H9 (cell line): ENCODE measurements at regions not wholly inside any gene's neighbourhood (a gene's known extent, or its start where the extent isn't known, plus 50 kb on each side); places are given as distances from the start of the nearest gene placed in this dataset.

Experiments
- DNase-seq: peaks from one replicate; pipeline ENCODE4 v3.0.0-alpha.2; 2017
- H2AFZ ChIP-seq: one replicate; pipeline ENCODE4 v1.6.1; 2013; ENCODE audit warnings: mild to moderate bottlenecking, low read length, control low read depth, moderate library complexity
- H2AK5ac ChIP-seq: 2 replicates; pipeline ENCODE4 v1.6.1; 2013; ENCODE audit warnings: low read length, control low read depth, mixed read lengths; ENCODE audit not compliant: insufficient read length
- H2BK120ac ChIP-seq: one replicate; pipeline ENCODE4 v1.6.1; 2013; ENCODE audit warnings: low read depth, mild to moderate bottlenecking, low read length, control low read depth, inconsistent platforms; ENCODE audit not compliant: poor library complexity, severe bottlenecking
- H2BK12ac ChIP-seq: 2 replicates; pipeline ENCODE4 v1.6.1; 2013; ENCODE audit warnings: low read length, control low read depth, mixed read lengths, low read depth; ENCODE audit not compliant: insufficient read length
- H2BK15ac ChIP-seq: 2 replicates; pipeline ENCODE4 v1.6.1; 2013; ENCODE audit warnings: low read depth, low read length, control low read depth
- H2BK20ac ChIP-seq: one replicate; pipeline ENCODE4 v1.6.1; 2013; ENCODE audit warnings: low read depth, mild to moderate bottlenecking, low read length, control low read depth, inconsistent platforms; ENCODE audit not compliant: poor library complexity, severe bottlenecking
- H2BK5ac ChIP-seq: 2 replicates; pipeline ENCODE4 v1.6.1; 2013; ENCODE audit warnings: low read length, control low read depth, mixed read lengths; ENCODE audit not compliant: insufficient read length
- H3K14ac ChIP-seq: 2 replicates; pipeline ENCODE4 v1.6.1; 2013; ENCODE audit warnings: low read length, control low read depth; ENCODE audit not compliant: insufficient read depth
- H3K18ac ChIP-seq: 2 replicates; pipeline ENCODE4 v1.6.1; 2013; ENCODE audit warnings: low read depth, mild to moderate bottlenecking, mixed read lengths, low read length, control low read depth; ENCODE audit not compliant: insufficient read length
- H3K23ac ChIP-seq: 2 replicates; pipeline ENCODE4 v1.6.1; 2013; ENCODE audit warnings: low read length, control low read depth, mixed read lengths, low read depth; ENCODE audit not compliant: insufficient read length
- H3K23me2 ChIP-seq: 2 replicates; pipeline ENCODE4 v1.6.1; 2013; ENCODE audit warnings: low read depth, mild to moderate bottlenecking, mixed read lengths, low read length, control low read depth; ENCODE audit not compliant: insufficient read length, poor library complexity, severe bottlenecking
- H3K27ac ChIP-seq: 2 replicates; pipeline ENCODE4 v1.5.1; 2013; ENCODE audit warnings: low read length, control low read depth, mixed read lengths, low read depth; ENCODE audit not compliant: insufficient read length
- H3K27me3 ChIP-seq: 2 replicates; pipeline ENCODE4 v1.6.1; 2013; ENCODE audit warnings: low read length, control low read depth, inconsistent platforms; ENCODE audit not compliant: insufficient read depth
- H3K4ac ChIP-seq: 2 replicates; pipeline ENCODE4 v1.6.1; 2013; ENCODE audit warnings: low read depth, mild to moderate bottlenecking, control low read depth, inconsistent platforms, low read length, moderate library complexity
- H3K4me1 ChIP-seq: 2 replicates; pipeline ENCODE4 v1.6.1; 2013; ENCODE audit warnings: low read length, control low read depth, inconsistent platforms; ENCODE audit not compliant: insufficient read depth
- H3K4me2 ChIP-seq: 2 replicates; pipeline ENCODE4 v1.6.1; 2013; ENCODE audit warnings: low read length, control low read depth, mixed read lengths; ENCODE audit not compliant: insufficient read length, insufficient read depth
- H3K56ac ChIP-seq: 2 replicates; pipeline ENCODE4 v1.6.1; 2013; ENCODE audit warnings: low read depth, mild to moderate bottlenecking, mixed read lengths, low read length, control low read depth; ENCODE audit not compliant: insufficient read length
- H3K79me1 ChIP-seq: 2 replicates; pipeline ENCODE4 v1.6.1; 2013; ENCODE audit warnings: low read depth, mild to moderate bottlenecking, moderate library complexity, low read length, control low read depth, inconsistent platforms; ENCODE audit not compliant: insufficient read depth, poor library complexity, severe bottlenecking
- H3K79me2 ChIP-seq: 2 replicates; pipeline ENCODE4 v1.6.1; 2013; ENCODE audit warnings: low read length, control low read depth, inconsistent platforms; ENCODE audit not compliant: insufficient read depth
- H3K9ac ChIP-seq: 2 replicates; pipeline ENCODE4 v1.6.1; 2013; ENCODE audit warnings: low read length, control low read depth, mixed read lengths; ENCODE audit not compliant: insufficient read length; ENCODE audit errors: extremely low read depth
- H3K9me3 ChIP-seq: one replicate; pipeline ENCODE4 v1.6.1; 2013; ENCODE audit warnings: low read depth, low read length, inconsistent platforms; ENCODE audit not compliant: control insufficient read depth
- H3T11ph ChIP-seq: one replicate; pipeline ENCODE4 v1.6.1; 2013; ENCODE audit warnings: mild to moderate bottlenecking, low read length, control low read depth, inconsistent platforms
- H4K20me1 ChIP-seq: one replicate; pipeline ENCODE4 v1.6.1; 2013; ENCODE audit not compliant: control insufficient read depth, insufficient read length, insufficient read depth
- H4K5ac ChIP-seq: 2 replicates; pipeline ENCODE4 v1.6.1; 2013; ENCODE audit warnings: low read depth, mild to moderate bottlenecking, mixed read lengths, low read length, control low read depth; ENCODE audit not compliant: insufficient read length
- H4K8ac ChIP-seq: replicated peaks from 2 replicates; pipeline ENCODE4 v1.6.1; 2013; ENCODE audit warnings: low read length, control low read depth, mixed read lengths, low read depth; ENCODE audit not compliant: insufficient read length
- H4K91ac ChIP-seq: 2 replicates; pipeline ENCODE4 v1.6.1; 2013; ENCODE audit warnings: low read depth, mild to moderate bottlenecking, moderate library complexity, mixed read lengths, low read length, control low read depth; ENCODE audit not compliant: insufficient read length
- H3K27ac Mint-ChIP-seq, 3 experiments: 2 replicates in 2 of 3; 3 replicates in 1 of 3; pipeline ENCODE4 v1.8.0; 2020 to 2021; ENCODE audit warnings: mixed read lengths in 3 of 3, mild to moderate bottlenecking in 1 of 3, moderate library complexity in 1 of 3
- H3K27me3 Mint-ChIP-seq: 2 replicates; pipeline ENCODE4 v1.8.0; 2021; ENCODE audit warnings: low read depth, mild to moderate bottlenecking, moderate library complexity, mixed read lengths
- H3K36me3 Mint-ChIP-seq, 3 experiments: 2 replicates in 2 of 3; 3 replicates in 1 of 3; pipeline ENCODE4 v1.8.0; 2020 to 2021; ENCODE audit warnings: low read depth in 3 of 3, mixed read lengths in 3 of 3; ENCODE audit not compliant: insufficient read depth in 1 of 3
- H3K4me1 Mint-ChIP-seq, 2 experiments: 2 replicates each; pipeline ENCODE4 v1.8.0; 2020; ENCODE audit warnings: mixed read lengths in 2 of 2
- H3K4me3 Mint-ChIP-seq, 2 experiments: 2 replicates in 1 of 2; 3 replicates in 1 of 2; pipeline ENCODE4 v1.8.0; 2020 to 2021; ENCODE audit warnings: mild to moderate bottlenecking in 2 of 2, mixed read lengths in 2 of 2, moderate library complexity in 1 of 2
- H3K9me3 Mint-ChIP-seq, 2 experiments: 2 replicates in 1 of 2; 3 replicates in 1 of 2; pipeline ENCODE4 v1.8.0; 2020; ENCODE audit warnings: mild to moderate bottlenecking in 2 of 2, mixed read lengths in 2 of 2, moderate library complexity in 1 of 2
- CTCF ChIP-seq: fragments of 200-600 bp; sonication (generic); conservative IDR thresholded peaks from 3 replicates; pipeline ENCODE4 v1.8.0; 2021; ENCODE audit warnings: antibody characterized with exemption, mild to moderate bottlenecking
- WGBS: extraction: QIAGEN DNeasy Blood & Tissue Kit; methylation state at CpG from one replicate; pipeline ENCODE4 v1.1.7; 2013; ENCODE audit warnings: missing lambda C conversion rate, low lambda C conversion rate, mixed read lengths; ENCODE audit not compliant: insufficient read length; ENCODE audit errors: extremely low coverage; 5-methylcytosine and 5-hydroxymethylcytosine counted together

GRCh38 chr6:113488812-113489685, 368.1 kb upstream of the MARCKS start:
- peak; percentile 79 for TF ChIP-seq CTCF
- no peaks in the 10 kb centered on the region for H3K36me3 Mint-ChIP-seq

More at GRCh38 chr6:113488812-113489685, 368.1 kb upstream of the MARCKS start:
- Histone ChIP-seq H3K4me1 (no peaks in the 10 kb centered on the region), H3K4me2 (no peak overlapping the region), H2AFZ (no peak overlapping the region), H3K23me2 (no peaks in the 10 kb centered on the region), H3K56ac (no peak overlapping the region), H3K23ac (no peak overlapping the region), H3K18ac (no peak overlapping the region), H3K4ac (no peak overlapping the region), H3K27ac (no peak overlapping the region), H4K5ac (no peak overlapping the region), H3K27me3 (no peaks in the 10 kb centered on the region), H4K20me1 (no peaks in the 10 kb centered on the region), H2BK120ac (no peak overlapping the region), H4K8ac (no peak overlapping the region), H3T11ph (no peak overlapping the region), H4K91ac (no peak overlapping the region), H3K79me1 (no peaks in the 10 kb centered on the region), H3K79me2 (no peaks in the 10 kb centered on the region), H2BK15ac (no peak overlapping the region), H2BK12ac (no peak overlapping the region), H3K14ac (no peak overlapping the region), H3K9ac (no peak overlapping the region), H2BK5ac (no peak overlapping the region), H3K9me3 (no peaks in the 10 kb centered on the region), H2AK5ac (no peak overlapping the region), H2BK20ac (no peak overlapping the region)
- no peak for DNase-seq
- WGBS: no CpG with 5 or more reads among the region's 4 CpGs
- Mint-ChIP-seq H3K27me3 (no peaks in the 10 kb centered on the region; the same call in none of the 2 replicates), H3K27ac (no peak overlapping the region), H3K4me3 (no peak overlapping the region), H3K4me1 (no peaks in the 10 kb centered on the region), H3K9me3 (no peaks in the 10 kb centered on the region)
